HCT116 (cell line): ENCODE measurements at regions not wholly inside any gene's neighbourhood (a gene's known extent, or its start where the extent isn't known, plus 50 kb on each side); places are given as distances from the start of the nearest gene placed in this dataset.

Source experiments
- ATAC-seq: fragments of 200-7000 bp; cut with Tn5 transposase; 2 replicates; pipeline ENCODE4 v1.9.1; 2020; ENCODE audit warnings: mild to moderate bottlenecking, moderate library complexity
- BruUV-seq: library from RNA; stranded (reverse); fragments of 400-500 nt; replicated peaks from 2 replicates; lab custom pipeline; 2021; lab: Mats Ljungman, UMichigan
- CTCF ChIA-PET: fragments of 300-600 bp; sonication (Branson Sonifier 250); formaldehyde crosslinking; loops from one replicate; lab custom pipeline; 2021; ENCODE audit warnings: antibody characterized with exemption; lab: Charles Lee
- POLR2A ChIA-PET: fragments of 300-600, 350-600 bp; sonication (Branson Sonifier 250); formaldehyde crosslinking; loops from one replicate; lab custom pipeline; 2021; ENCODE audit warnings: antibody characterized with exemption; lab: Charles Lee
- RAD21 ChIA-PET, 2 experiments: fragments of 300-600 bp; sonication (Branson Sonifier 250); formaldehyde crosslinking; loops; one replicate each; lab custom pipeline; 2023; ENCODE audit warnings: low total read pairs in 2 of 2; ENCODE audit not compliant: uncharacterized antibody in 2 of 2, unreplicated experiment in 2 of 2, low non-redundant PET in 1 of 2; lab: Charles Lee
- DNase-seq: peaks from one replicate; pipeline ENCODE4 v3.0.0-alpha.2; 2010; ENCODE audit warnings: low read depth, low spot score
- H2AFZ ChIP-seq: fragments of 200-600 bp; shearing (Covaris generic), sonication (generic); 2 replicates; pipeline ENCODE4 v1.6.1; 2017; ENCODE audit warnings: low read depth, mixed run types, mixed read lengths, antibody characterized with exemption, low read length; ENCODE audit not compliant: poor library complexity, severe bottlenecking
- H3K27ac ChIP-seq: 2 replicates; pipeline ENCODE4 v1.5.1; 2012; ENCODE audit warnings: low read depth, low read length
- H3K27me3 ChIP-seq: fragments of 200-600 bp; sonication (generic); 2 replicates; pipeline ENCODE4 v1.6.1; 2016; ENCODE audit warnings: mixed run types, low read length, mixed read lengths; ENCODE audit not compliant: insufficient read depth
- H3K36me3 ChIP-seq, 2 experiments: fragments of 200-500 bp in 1 of 2; fragments of 200-600 bp in 1 of 2; sonication (Bioruptor generic) in 1 of 2; sonication (generic) in 1 of 2; 2 replicates each; pipeline versions ENCODE4 v1.5.1 to v1.6.1; 2014 to 2016; ENCODE audit warnings: low read length in 2 of 2, inconsistent platforms in 1 of 2, mixed read lengths in 1 of 2, mixed run types in 1 of 2; ENCODE audit not compliant: insufficient read depth in 2 of 2, control insufficient read depth in 1 of 2
- H3K4me1 ChIP-seq, 2 experiments: fragments of 200-600 bp in 1 of 2; sonication (generic) in 1 of 2; 2 replicates each; pipeline versions ENCODE4 v1.5.1 to v1.6.1; 2012 to 2017; ENCODE audit warnings: low read length in 2 of 2, inconsistent platforms in 1 of 2, mild to moderate bottlenecking in 1 of 2, mixed read lengths in 1 of 2, mixed run types in 1 of 2, moderate library complexity in 1 of 2; ENCODE audit not compliant: insufficient read depth in 2 of 2, control insufficient read depth in 1 of 2
- H3K4me2 ChIP-seq: fragments of 200-600 bp; sonication (generic); 2 replicates; pipeline ENCODE4 v1.6.1; 2017; ENCODE audit warnings: mixed run types, low read length, mixed read lengths
- H3K4me3 ChIP-seq, 2 experiments: fragments of 200-600 bp in 1 of 2; sonication (generic) in 1 of 2; replicated peaks in 1 of 2; 2 replicates each; pipeline ENCODE4 v1.5.1; 2011 to 2016; ENCODE audit warnings: low read length in 2 of 2, control low read depth in 1 of 2, low read depth in 1 of 2, mild to moderate bottlenecking in 1 of 2, mixed read lengths in 1 of 2, mixed run types in 1 of 2
- H3K79me2 ChIP-seq: fragments of 200-600 bp; sonication (generic); 2 replicates; pipeline ENCODE4 v1.6.1; 2017; ENCODE audit warnings: mild to moderate bottlenecking, mixed run types, low read length, moderate library complexity, mixed read lengths; ENCODE audit not compliant: insufficient read depth
- H3K9ac ChIP-seq: fragments of 200-600 bp; sonication (generic); 2 replicates; pipeline ENCODE4 v1.6.1; 2016; ENCODE audit warnings: low read length, mixed read lengths
- H3K9me2 ChIP-seq: fragments of 200-600 bp; sonication (generic), shearing (Covaris generic); 2 replicates; pipeline ENCODE4 v1.6.1; 2017; ENCODE audit warnings: mixed run types, mild to moderate bottlenecking, moderate library complexity; ENCODE audit not compliant: insufficient read depth
- H3K9me3 ChIP-seq, 2 experiments: fragments of 200-500 bp in 1 of 2; fragments of 200-600 bp in 1 of 2; sonication (Bioruptor generic) in 1 of 2; sonication (generic) in 1 of 2; 2 replicates each; pipeline ENCODE4 v1.6.1; 2014 to 2017; ENCODE audit warnings: low read length in 2 of 2, mixed read lengths in 2 of 2, inconsistent platforms in 1 of 2, low read depth in 1 of 2, mild to moderate bottlenecking in 1 of 2, mixed run types in 1 of 2, moderate library complexity in 1 of 2; ENCODE audit not compliant: control insufficient read depth in 1 of 2, insufficient read depth in 1 of 2
- H4K20me1 ChIP-seq: fragments of 200-600 bp; sonication (generic), shearing (Covaris generic); 2 replicates; pipeline ENCODE4 v1.6.1; 2017; ENCODE audit warnings: mixed run types, mild to moderate bottlenecking, moderate library complexity; ENCODE audit not compliant: insufficient read depth
- CBX3 ChIP-seq: IDR thresholded peaks from 2 replicates; pipeline ENCODE4 v1.6.1; 2012; ENCODE audit warnings: low read depth
- ELF1 ChIP-seq: IDR thresholded peaks from 2 replicates; pipeline ENCODE4 v1.6.1; 2012; ENCODE audit warnings: low read depth, borderline replicate concordance
- EZH2 ChIP-seq: fragments of 200-600 bp; sonication (generic); IDR thresholded peaks from 2 replicates; pipeline ENCODE4 v1.6.1; 2017; ENCODE audit warnings: antibody characterized with exemption, mixed run types
- RAD21 ChIP-seq: IDR thresholded peaks from 2 replicates; pipeline ENCODE4 v1.6.1; 2012; ENCODE audit warnings: low read depth, mild to moderate bottlenecking
- SP1 ChIP-seq: IDR thresholded peaks from 2 replicates; pipeline ENCODE4 v1.6.1; 2012; ENCODE audit warnings: low read depth
- TCF7L2 ChIP-seq: IDR thresholded peaks from 2 replicates; pipeline ENCODE4 v1.7.0; 2011; ENCODE audit warnings: borderline replicate concordance, inconsistent platforms; ENCODE audit not compliant: insufficient read depth, insufficient read length; ENCODE audit errors: extremely low read depth
- intact Hi-C: fragments of 100-400 bp; cut with micrococcal nuclease; formaldehyde crosslinking; loops from 2 replicates; pipeline ENCODE4 v1.10.0; 2022
- TF ChIP-seq, protein P1 (sequence below): IDR thresholded peaks from 2 replicates; pipeline ENCODE4 v1.6.1; 2012; ENCODE audit warnings: low read depth

DNA sequence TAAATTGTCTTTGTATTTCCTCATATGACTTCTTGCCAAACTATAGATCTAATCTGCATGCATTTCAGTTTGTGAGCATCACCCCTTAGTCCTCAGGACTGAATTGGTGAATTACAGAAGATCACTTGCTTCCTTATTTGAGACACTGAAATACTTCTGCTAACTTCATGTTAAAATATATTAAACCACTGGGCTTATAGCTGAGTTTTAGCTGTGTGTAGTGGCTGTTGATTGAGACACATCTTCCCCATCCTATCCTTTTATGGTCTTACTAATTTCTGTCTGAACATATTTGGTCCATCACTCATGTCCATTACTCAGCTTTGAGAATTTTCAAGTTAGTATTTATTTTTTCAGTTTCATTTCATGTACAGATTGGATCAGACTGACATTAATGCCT lies 295.9 kb downstream of the PSAT1 start:
- no TSS peak for BruUV-seq
- ChIA-PET RAD21 (no interaction called here), CTCF (no interaction called here), POLR2A (no interaction called here)
- H3K9me2 ChIP-seq: no peaks in the 10 kb centered on the region
- DNase-seq (no peak), ATAC-seq (no peak)
- H4K20me1 ChIP-seq: no peaks in the 10 kb centered on the region; the same call in 1 of the 2 replicates
- H3K4me2 ChIP-seq: no peak overlapping the region
- H3K4me3 ChIP-seq: no peak overlapping the region
- intact Hi-C loops: no loop called here
- H3K79me2 ChIP-seq: no peaks in the 10 kb centered on the region
- no peaks in the 10 kb centered on the region for H3K4me1 ChIP-seq
- no peak overlapping the region for H3K27ac ChIP-seq
- no peak overlapping the region for H2AFZ ChIP-seq
- no peaks in the 10 kb centered on the region for H3K36me3 ChIP-seq
- H3K9me3 ChIP-seq: no peaks in the 10 kb centered on the region
- no peak for TF ChIP-seq RAD21
- no peak for TF ChIP-seq SP1
- no peak for TF ChIP-seq CBX3
- no peak for TF ChIP-seq EZH2
- TF ChIP-seq, protein P1, sequence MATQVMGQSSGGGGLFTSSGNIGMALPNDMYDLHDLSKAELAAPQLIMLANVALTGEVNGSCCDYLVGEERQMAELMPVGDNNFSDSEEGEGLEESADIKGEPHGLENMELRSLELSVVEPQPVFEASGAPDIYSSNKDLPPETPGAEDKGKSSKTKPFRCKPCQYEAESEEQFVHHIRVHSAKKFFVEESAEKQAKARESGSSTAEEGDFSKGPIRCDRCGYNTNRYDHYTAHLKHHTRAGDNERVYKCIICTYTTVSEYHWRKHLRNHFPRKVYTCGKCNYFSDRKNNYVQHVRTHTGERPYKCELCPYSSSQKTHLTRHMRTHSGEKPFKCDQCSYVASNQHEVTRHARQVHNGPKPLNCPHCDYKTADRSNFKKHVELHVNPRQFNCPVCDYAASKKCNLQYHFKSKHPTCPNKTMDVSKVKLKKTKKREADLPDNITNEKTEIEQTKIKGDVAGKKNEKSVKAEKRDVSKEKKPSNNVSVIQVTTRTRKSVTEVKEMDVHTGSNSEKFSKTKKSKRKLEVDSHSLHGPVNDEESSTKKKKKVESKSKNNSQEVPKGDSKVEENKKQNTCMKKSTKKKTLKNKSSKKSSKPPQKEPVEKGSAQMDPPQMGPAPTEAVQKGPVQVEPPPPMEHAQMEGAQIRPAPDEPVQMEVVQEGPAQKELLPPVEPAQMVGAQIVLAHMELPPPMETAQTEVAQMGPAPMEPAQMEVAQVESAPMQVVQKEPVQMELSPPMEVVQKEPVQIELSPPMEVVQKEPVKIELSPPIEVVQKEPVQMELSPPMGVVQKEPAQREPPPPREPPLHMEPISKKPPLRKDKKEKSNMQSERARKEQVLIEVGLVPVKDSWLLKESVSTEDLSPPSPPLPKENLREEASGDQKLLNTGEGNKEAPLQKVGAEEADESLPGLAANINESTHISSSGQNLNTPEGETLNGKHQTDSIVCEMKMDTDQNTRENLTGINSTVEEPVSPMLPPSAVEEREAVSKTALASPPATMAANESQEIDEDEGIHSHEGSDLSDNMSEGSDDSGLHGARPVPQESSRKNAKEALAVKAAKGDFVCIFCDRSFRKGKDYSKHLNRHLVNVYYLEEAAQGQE: no peak
- TF ChIP-seq ELF1: no peak
- TF ChIP-seq TCF7L2: no peak
- H3K9ac ChIP-seq: no peak overlapping the region
- peaks cover 24% of the 10 kb centered on the region; the same call in 1 of the 2 replicates for H3K27me3 ChIP-seq
